ENCODE measurements at regions not wholly inside any gene's neighbourhood (a gene's known extent, or its start where the extent isn't known, plus 50 kb on each side); places are given as distances from the start of the nearest gene placed in this dataset.

GRCh38 chr10:31139497-31139896 lies 107.8 kb upstream of the ZNF438 start:
- Mint-ChIP-seq H3K27ac (no peak overlapping the region), H3K4me1 (peaks cover 19% of the 10 kb centered on the region), H3K36me3 (no peaks in the 10 kb centered on the region), H3K4me3 (no peak overlapping the region), H3K27me3 (ENCODE audit: low read depth) (no peaks in the 10 kb centered on the region), H3K9me3 (no peaks in the 10 kb centered on the region)
- no peak for TF ChIP-seq CTCF (IDR thresholded peaks at IDR 0.05; ENCODE audit: unreplicated experiment)
- no peak for DNase-seq (ENCODE audit: low spot score in 2 of 2, unreplicated experiment in 2 of 2)

- no peak for TF ChIP-seq CTCF (IDR thresholded peaks at IDR 0.05; ENCODE audit: unreplicated experiment)
- no peak overlapping the region for H3K4me3 Mint-ChIP-seq
- no peaks in the 10 kb centered on the region for H3K27me3 Mint-ChIP-seq (ENCODE audit: low read depth)
- peaks cover 10% of the 10 kb centered on the region for H3K4me1 Mint-ChIP-seq
- H3K27ac Mint-ChIP-seq: no peak overlapping the region
- no peaks in the 10 kb centered on the region for H3K9me3 Mint-ChIP-seq
- H3K36me3 Mint-ChIP-seq: no peaks in the 10 kb centered on the region
- DNase-seq (ENCODE audit: low spot score in 2 of 2, unreplicated experiment in 2 of 2): no peak
Observed at GRCh38 chr10:31140716-31141115, 109.1 kb upstream of the ZNF438 start.

- no peaks in the 10 kb centered on the region for H3K27me3 Mint-ChIP-seq (ENCODE audit: low read depth)
- DNase-seq (ENCODE audit: low spot score in 2 of 2, unreplicated experiment in 2 of 2): no peak
- peaks cover 15% of the 10 kb centered on the region for H3K4me1 Mint-ChIP-seq
- no peak overlapping the region for H3K4me3 Mint-ChIP-seq
- H3K36me3 Mint-ChIP-seq: no peaks in the 10 kb centered on the region
- H3K27ac Mint-ChIP-seq: no peak overlapping the region
- TF ChIP-seq CTCF (IDR thresholded peaks at IDR 0.05; ENCODE audit: unreplicated experiment): no peak
- H3K9me3 Mint-ChIP-seq: no peaks in the 10 kb centered on the region
Observed at GRCh38 chr10:31142026-31142425, 110.4 kb upstream of the ZNF438 start.

- Mint-ChIP-seq H3K27ac (no peak overlapping the region), H3K4me1 (peaks cover 11% of the 10 kb centered on the region), H3K4me3 (no peak overlapping the region), H3K27me3 (ENCODE audit: low read depth) (no peaks in the 10 kb centered on the region), H3K9me3 (no peaks in the 10 kb centered on the region), H3K36me3 (no peaks in the 10 kb centered on the region)
- no peak for DNase-seq (ENCODE audit: low spot score in 2 of 2, unreplicated experiment in 2 of 2)
- TF ChIP-seq CTCF (IDR thresholded peaks at IDR 0.05; ENCODE audit: unreplicated experiment): no peak
Observed at GRCh38 chr10:31143331-31143935, 111.8 kb upstream of the ZNF438 start.

- no peak overlapping the region for H3K4me3 Mint-ChIP-seq
- H3K27me3 Mint-ChIP-seq (ENCODE audit: low read depth): no peaks in the 10 kb centered on the region
- H3K36me3 Mint-ChIP-seq: no peaks in the 10 kb centered on the region
- no peaks in the 10 kb centered on the region for H3K9me3 Mint-ChIP-seq
- peak overlapping the region; percentile 74 for H3K27ac Mint-ChIP-seq
- no peak for TF ChIP-seq CTCF (IDR thresholded peaks at IDR 0.05; ENCODE audit: unreplicated experiment)
- peaks cover 11% of the 10 kb centered on the region for H3K4me1 Mint-ChIP-seq
- DNase-seq (ENCODE audit: low spot score in 2 of 2, unreplicated experiment in 2 of 2): no peak
Observed at GRCh38 chr10:31145986-31146385, 114.3 kb upstream of the ZNF438 start.

Measured in mesothelial cell of epicardium (in vitro differentiated cells).